Left lung (tissue), 4 donors: ENCODE measurements at regions not wholly inside any gene's neighbourhood (a gene's known extent, or its start where the extent isn't known, plus 50 kb on each side); places are given as distances from the start of the nearest gene placed in this dataset.
"Not testable (repeated sequence)": the region's sequence is repeated elsewhere in the genome, so short reads cannot be mapped to it uniquely, and the experiment has no call there.

Experiments
- ATAC-seq: fragments of 200-7000 bp; cut with Tn5 transposase; one replicate; pipeline ENCODE4 v1.9.1; 2020; ENCODE audit warnings: moderate library complexity
- DNase-seq, 4 donors: peaks; one replicate each; pipeline ENCODE4 v3.0.0-alpha.2; 2013 to 2020
- H3K27ac ChIP-seq, 2 donors: fragments of 200-600 bp; sonication (generic) in 1 of 2; one replicate each; pipeline versions ENCODE4 v1.5.0 to v1.8.0; 2020 to 2021
- H3K27me3 ChIP-seq, 2 donors: fragments of 200-600 bp; sonication (generic) in 1 of 2; one replicate each; pipeline versions ENCODE4 v1.5.0 to v1.8.0; 2020 to 2021
- H3K36me3 ChIP-seq, 2 donors: fragments of 200-600 bp; sonication (generic) in 1 of 2; one replicate each; pipeline versions ENCODE4 v1.5.0 to v1.8.0; 2020 to 2021
- H3K4me1 ChIP-seq, 2 donors: fragments of 200-600 bp; one replicate each; pipeline ENCODE4 v1.8.0; 2021
- H3K4me3 ChIP-seq, 2 donors: fragments of 200-600 bp; sonication (generic) in 1 of 2; one replicate each; pipeline versions ENCODE4 v1.5.0 to v1.8.0; 2020 to 2021; ENCODE audit warnings: mild to moderate bottlenecking in 1 of 2
- H3K9me3 ChIP-seq, 2 donors: fragments of 200-600 bp; sonication (generic) in 1 of 2; one replicate each; pipeline versions ENCODE4 v1.5.0 to v1.8.0; 2020 to 2021
- intact Hi-C, 2 donors: fragments of 100-400 bp; cut with DNase I; formaldehyde crosslinking; loops; one replicate each; pipeline versions ENCODE4 v1.11.2 to v1.14.2; 2022
- TF ChIP-seq, protein P1 (sequence below), 2 donors: fragments of 200-600 bp; sonication (generic) in 1 of 2; IDR thresholded peaks; one replicate each; pipeline versions ENCODE4 v1.5.0 to v1.8.0; 2021; ENCODE audit warnings: antibody characterized with exemption in 2 of 2
- donor health status: DM: no; HTN: yes; CAD: no.
- donor health status: DM: no; HTN: no; CAD: no.

DNA sequence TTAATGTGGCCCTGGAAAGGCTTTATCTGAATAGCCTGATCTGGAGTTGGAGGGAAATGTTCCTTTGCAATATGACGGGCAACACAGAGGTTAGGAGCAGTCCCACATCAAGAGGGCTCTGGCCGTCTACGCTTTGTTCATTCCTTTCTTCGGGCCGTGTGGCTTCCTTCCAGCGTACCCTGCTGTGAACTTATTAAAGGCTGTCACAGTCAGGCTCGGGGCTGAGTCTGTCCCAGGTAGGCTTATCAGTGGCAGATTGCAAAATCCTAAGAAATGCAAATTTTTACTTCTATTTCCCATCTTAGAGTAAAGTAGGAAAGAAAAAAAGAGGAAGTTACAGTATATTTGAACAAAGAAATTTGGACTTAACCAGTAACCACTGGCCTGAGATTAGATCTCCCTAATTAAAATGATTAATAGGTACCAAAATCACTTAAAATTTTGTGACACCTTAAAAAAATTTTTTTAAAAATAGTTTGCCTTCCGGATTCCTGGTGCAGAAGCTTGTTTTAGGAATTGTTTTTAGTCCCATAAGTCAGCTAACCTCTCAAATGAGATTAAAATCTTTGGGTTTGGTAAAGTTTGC lies 453.1 kb upstream of the MKI67 start:
- Histone ChIP-seq H3K9me3 (no peaks in the 10 kb centered on the region), H3K36me3 (no peaks in the 10 kb centered on the region), H3K27ac (no peak overlapping the region), H3K4me3 (no peak overlapping the region), H3K27me3 (peaks cover 4 to 8% of the 10 kb centered on the region in 2 donors), H3K4me1 (no peaks in the 10 kb centered on the region)
- no peak for DNase-seq
- TF ChIP-seq, protein P1, sequence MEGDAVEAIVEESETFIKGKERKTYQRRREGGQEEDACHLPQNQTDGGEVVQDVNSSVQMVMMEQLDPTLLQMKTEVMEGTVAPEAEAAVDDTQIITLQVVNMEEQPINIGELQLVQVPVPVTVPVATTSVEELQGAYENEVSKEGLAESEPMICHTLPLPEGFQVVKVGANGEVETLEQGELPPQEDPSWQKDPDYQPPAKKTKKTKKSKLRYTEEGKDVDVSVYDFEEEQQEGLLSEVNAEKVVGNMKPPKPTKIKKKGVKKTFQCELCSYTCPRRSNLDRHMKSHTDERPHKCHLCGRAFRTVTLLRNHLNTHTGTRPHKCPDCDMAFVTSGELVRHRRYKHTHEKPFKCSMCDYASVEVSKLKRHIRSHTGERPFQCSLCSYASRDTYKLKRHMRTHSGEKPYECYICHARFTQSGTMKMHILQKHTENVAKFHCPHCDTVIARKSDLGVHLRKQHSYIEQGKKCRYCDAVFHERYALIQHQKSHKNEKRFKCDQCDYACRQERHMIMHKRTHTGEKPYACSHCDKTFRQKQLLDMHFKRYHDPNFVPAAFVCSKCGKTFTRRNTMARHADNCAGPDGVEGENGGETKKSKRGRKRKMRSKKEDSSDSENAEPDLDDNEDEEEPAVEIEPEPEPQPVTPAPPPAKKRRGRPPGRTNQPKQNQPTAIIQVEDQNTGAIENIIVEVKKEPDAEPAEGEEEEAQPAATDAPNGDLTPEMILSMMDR (IDR thresholded peaks at IDR 0.05) = no peak
- intact Hi-C loops = no loop called here
- ATAC-seq = no peak

DNA sequence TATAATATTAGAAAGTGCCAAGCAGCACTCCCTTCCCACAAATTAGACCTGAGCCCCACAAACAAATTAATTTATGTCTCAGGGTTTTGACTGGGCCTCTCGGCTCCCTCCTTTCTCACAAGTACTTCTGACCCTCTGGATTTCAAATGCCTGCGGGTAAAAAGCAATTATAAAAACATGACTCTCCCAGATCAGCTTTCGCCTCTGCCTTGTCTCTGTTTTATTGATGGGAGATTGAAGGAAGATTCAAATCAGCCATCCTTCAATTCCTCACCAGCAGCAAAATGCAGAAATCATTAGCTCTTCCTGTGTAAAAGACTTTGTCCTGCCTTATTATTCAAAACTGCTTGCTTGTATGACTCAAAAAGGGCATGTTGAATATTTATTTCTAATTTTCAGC lies 453.7 kb upstream of the MKI67 start:
- Histone ChIP-seq H3K9me3 (no peaks in the 10 kb centered on the region), H3K4me3 (no peak overlapping the region), H3K4me1 (no peaks in the 10 kb centered on the region), H3K27me3 (peaks cover 0 to 4% of the 10 kb centered on the region in 2 donors), H3K27ac (no peak overlapping the region), H3K36me3 (no peaks in the 10 kb centered on the region)
- intact Hi-C loops = no loop called here
- TF ChIP-seq, protein P1 (IDR thresholded peaks at IDR 0.05) = no peak
- no peak for ATAC-seq
- no peak for DNase-seq

DNA sequence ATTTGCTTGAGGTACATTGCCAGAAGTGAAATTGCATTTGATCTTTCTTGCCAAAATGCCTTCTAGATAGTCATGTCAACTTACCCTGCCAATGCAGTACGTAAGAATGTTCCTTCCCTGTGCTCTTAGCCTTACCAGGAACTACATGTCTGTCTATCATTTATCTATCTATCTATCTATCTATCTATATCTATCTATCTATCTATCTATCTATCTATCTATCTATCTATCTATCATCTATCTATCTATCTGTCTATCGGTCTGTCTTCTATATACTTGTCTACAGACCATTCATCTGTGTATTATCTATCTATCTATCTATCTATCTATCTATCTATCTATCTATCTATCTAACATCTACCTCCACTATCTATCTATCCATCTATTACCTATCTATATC lies 456.9 kb upstream of the MKI67 start:
- intact Hi-C loops, H3K27ac ChIP-seq, H3K4me3 ChIP-seq, ATAC-seq, H3K27me3 ChIP-seq, H3K9me3 ChIP-seq, H3K4me1 ChIP-seq, DNase-seq, H3K36me3 ChIP-seq: not testable (repeated sequence)

DNA sequence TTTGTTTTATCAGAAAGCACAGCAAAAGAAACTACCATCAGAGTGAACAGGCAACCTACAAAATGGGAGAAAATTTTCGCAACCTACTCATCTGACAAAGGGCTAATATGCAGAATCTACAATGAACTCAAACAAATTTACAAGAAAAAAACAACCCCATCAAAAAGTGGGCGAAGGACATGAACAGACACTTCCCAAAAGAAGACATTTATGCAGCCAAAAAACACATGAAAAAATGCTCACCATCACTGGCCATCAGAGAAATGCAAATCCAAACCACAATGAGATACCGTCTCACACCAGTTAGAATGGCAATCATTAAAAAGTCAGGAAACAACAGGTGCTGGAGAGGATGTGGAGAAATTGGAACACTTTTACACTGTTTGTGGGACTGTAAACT lies 460.4 kb upstream of the MKI67 start:
- H3K4me1 ChIP-seq, ATAC-seq, H3K36me3 ChIP-seq, intact Hi-C loops, DNase-seq, H3K27me3 ChIP-seq, H3K27ac ChIP-seq, H3K9me3 ChIP-seq, H3K4me3 ChIP-seq: not testable (repeated sequence)

DNA sequence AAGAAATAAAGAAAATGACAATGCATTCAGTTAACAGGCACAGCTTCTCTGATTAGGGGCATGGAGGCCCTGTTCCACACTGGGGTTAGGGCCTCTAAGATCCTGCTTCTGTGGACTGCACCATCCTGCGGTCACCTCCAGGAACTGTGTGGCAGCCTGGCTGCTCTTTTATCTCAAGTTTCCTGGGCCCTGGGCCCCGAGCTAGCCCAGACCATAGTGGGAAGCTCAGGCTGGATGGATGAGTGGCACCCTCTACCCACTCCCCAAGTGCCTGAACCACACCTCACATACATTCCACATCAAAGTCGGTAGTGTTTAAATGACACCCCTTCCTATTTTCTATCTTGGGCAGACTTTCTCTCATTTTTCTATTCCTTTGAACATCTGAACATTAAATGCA lies 461.5 kb upstream of the MKI67 start:
- no peaks in the 10 kb centered on the region for H3K36me3 ChIP-seq
- DNase-seq (no peak), ATAC-seq (no peak)
- H3K4me1 ChIP-seq = no peaks in the 10 kb centered on the region
- TF ChIP-seq, protein P1 (IDR thresholded peaks at IDR 0.05) = no peak
- no peaks in the 10 kb centered on the region for H3K27me3 ChIP-seq
- peaks cover 0 to 4% of the 10 kb centered on the region in 2 donors for H3K9me3 ChIP-seq
- intact Hi-C loops = no loop called here
- H3K27ac ChIP-seq = no peak overlapping the region
- H3K4me3 ChIP-seq = no peak overlapping the region

DNA sequence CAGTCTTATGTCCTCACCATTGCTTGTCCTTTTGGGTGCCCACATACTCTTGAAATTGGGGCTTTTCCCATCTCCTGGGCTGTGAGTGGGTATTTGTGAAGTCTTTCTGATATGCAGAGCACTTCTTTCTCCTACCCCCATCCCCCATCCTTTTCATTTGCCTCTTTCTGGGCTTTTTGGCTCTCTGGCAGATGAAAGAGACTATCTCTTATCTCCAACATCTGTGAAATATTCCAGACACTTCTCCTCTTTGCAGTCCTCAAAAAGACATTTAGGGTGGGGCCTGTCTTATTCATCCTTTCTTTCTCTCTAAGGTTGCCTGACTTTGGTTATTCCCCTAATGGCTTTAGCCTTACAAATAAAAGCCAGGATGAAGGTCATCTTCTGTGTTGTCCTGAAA lies 462.2 kb upstream of the MKI67 start:
- H3K9me3 ChIP-seq = peaks cover 0 to 4% of the 10 kb centered on the region in 2 donors
- ATAC-seq (no peak), DNase-seq (no peak)
- H3K27me3 ChIP-seq = no peaks in the 10 kb centered on the region
- H3K27ac ChIP-seq = no peak overlapping the region
- intact Hi-C loops = no loop called here
- TF ChIP-seq, protein P1 (IDR thresholded peaks at IDR 0.05) = no peak
- no peaks in the 10 kb centered on the region for H3K36me3 ChIP-seq
- no peaks in the 10 kb centered on the region for H3K4me1 ChIP-seq
- H3K4me3 ChIP-seq = no peak overlapping the region
